HG03175 (cell line): ENCODE measurements at regions not wholly inside any gene's neighbourhood (a gene's known extent, or its start where the extent isn't known, plus 50 kb on each side); places are given as distances from the start of the nearest gene placed in this dataset.
A peak's percentile ranks its signal among the peaks of the same experiment; 100 is the strongest.

Experiments
- ATAC-seq: cut with Tn5 transposase; IDR thresholded peaks from one replicate; pipeline ENCODE4 v1.9.1; 2021; ENCODE audit warnings: mild to moderate bottlenecking, moderate library complexity; ENCODE audit not compliant: unreplicated experiment

GRCh38 chr17:68182011-68182306 lies 65.9 kb upstream of the AMZ2 start:
- ATAC-seq, result peak; percentile 58

- ATAC-seq, result peak; percentile 35
Measured at GRCh38 chr17:68182940-68183551, 64.8 kb upstream of the AMZ2 start.

- no peak for ATAC-seq
Measured at GRCh38 chr17:68184141-68184571, 63.7 kb upstream of the AMZ2 start.

- peak; percentile 38 for ATAC-seq
Measured at GRCh38 chr17:68184816-68185436, 62.9 kb upstream of the AMZ2 start.

GRCh38 chr17:68185820-68186219 lies 62.0 kb upstream of the AMZ2 start:
- ATAC-seq, result no peak

GRCh38 chr17:68190495-68190894 lies 57.3 kb upstream of the AMZ2 start:
- ATAC-seq, result no peak

GRCh38 chr17:68195667-68196393 lies 52.0 kb upstream of the AMZ2 start:
- ATAC-seq, result no peak

- ATAC-seq, result no peak
Measured at GRCh38 chr17:68196394-68197090, 51.3 kb upstream of the AMZ2 start.

GRCh38 chr17:68197091-68197996 lies 50.5 kb upstream of the AMZ2 start:
- no peak for ATAC-seq

GRCh38 chr17:68197997-68198930 lies 49.6 kb upstream of the AMZ2 start:
- no peak for ATAC-seq
